H9 (cell line): ENCODE measurements at regions not wholly inside any gene's neighbourhood (a gene's known extent, or its start where the extent isn't known, plus 50 kb on each side); places are given as distances from the start of the nearest gene placed in this dataset.

Experiments
- DNase-seq: peaks from one replicate; pipeline ENCODE4 v3.0.0-alpha.2; 2017
- H2AFZ ChIP-seq: one replicate; pipeline ENCODE4 v1.6.1; 2013; ENCODE audit warnings: mild to moderate bottlenecking, low read length, control low read depth, moderate library complexity
- H2AK5ac ChIP-seq: 2 replicates; pipeline ENCODE4 v1.6.1; 2013; ENCODE audit warnings: low read length, control low read depth, mixed read lengths; ENCODE audit not compliant: insufficient read length
- H2BK120ac ChIP-seq: one replicate; pipeline ENCODE4 v1.6.1; 2013; ENCODE audit warnings: low read depth, mild to moderate bottlenecking, low read length, control low read depth, inconsistent platforms; ENCODE audit not compliant: poor library complexity, severe bottlenecking
- H2BK12ac ChIP-seq: 2 replicates; pipeline ENCODE4 v1.6.1; 2013; ENCODE audit warnings: low read length, control low read depth, mixed read lengths, low read depth; ENCODE audit not compliant: insufficient read length
- H2BK15ac ChIP-seq: 2 replicates; pipeline ENCODE4 v1.6.1; 2013; ENCODE audit warnings: low read depth, low read length, control low read depth
- H2BK20ac ChIP-seq: one replicate; pipeline ENCODE4 v1.6.1; 2013; ENCODE audit warnings: low read depth, mild to moderate bottlenecking, low read length, control low read depth, inconsistent platforms; ENCODE audit not compliant: poor library complexity, severe bottlenecking
- H2BK5ac ChIP-seq: 2 replicates; pipeline ENCODE4 v1.6.1; 2013; ENCODE audit warnings: low read length, control low read depth, mixed read lengths; ENCODE audit not compliant: insufficient read length
- H3K14ac ChIP-seq: 2 replicates; pipeline ENCODE4 v1.6.1; 2013; ENCODE audit warnings: low read length, control low read depth; ENCODE audit not compliant: insufficient read depth
- H3K18ac ChIP-seq: 2 replicates; pipeline ENCODE4 v1.6.1; 2013; ENCODE audit warnings: low read depth, mild to moderate bottlenecking, mixed read lengths, low read length, control low read depth; ENCODE audit not compliant: insufficient read length
- H3K23ac ChIP-seq: 2 replicates; pipeline ENCODE4 v1.6.1; 2013; ENCODE audit warnings: low read length, control low read depth, mixed read lengths, low read depth; ENCODE audit not compliant: insufficient read length
- H3K23me2 ChIP-seq: 2 replicates; pipeline ENCODE4 v1.6.1; 2013; ENCODE audit warnings: low read depth, mild to moderate bottlenecking, mixed read lengths, low read length, control low read depth; ENCODE audit not compliant: insufficient read length, poor library complexity, severe bottlenecking
- H3K27ac ChIP-seq: 2 replicates; pipeline ENCODE4 v1.5.1; 2013; ENCODE audit warnings: low read length, control low read depth, mixed read lengths, low read depth; ENCODE audit not compliant: insufficient read length
- H3K27me3 ChIP-seq: 2 replicates; pipeline ENCODE4 v1.6.1; 2013; ENCODE audit warnings: low read length, control low read depth, inconsistent platforms; ENCODE audit not compliant: insufficient read depth
- H3K4ac ChIP-seq: 2 replicates; pipeline ENCODE4 v1.6.1; 2013; ENCODE audit warnings: low read depth, mild to moderate bottlenecking, control low read depth, inconsistent platforms, low read length, moderate library complexity
- H3K4me1 ChIP-seq: 2 replicates; pipeline ENCODE4 v1.6.1; 2013; ENCODE audit warnings: low read length, control low read depth, inconsistent platforms; ENCODE audit not compliant: insufficient read depth
- H3K4me2 ChIP-seq: 2 replicates; pipeline ENCODE4 v1.6.1; 2013; ENCODE audit warnings: low read length, control low read depth, mixed read lengths; ENCODE audit not compliant: insufficient read length, insufficient read depth
- H3K56ac ChIP-seq: 2 replicates; pipeline ENCODE4 v1.6.1; 2013; ENCODE audit warnings: low read depth, mild to moderate bottlenecking, mixed read lengths, low read length, control low read depth; ENCODE audit not compliant: insufficient read length
- H3K79me1 ChIP-seq: 2 replicates; pipeline ENCODE4 v1.6.1; 2013; ENCODE audit warnings: low read depth, mild to moderate bottlenecking, moderate library complexity, low read length, control low read depth, inconsistent platforms; ENCODE audit not compliant: insufficient read depth, poor library complexity, severe bottlenecking
- H3K79me2 ChIP-seq: 2 replicates; pipeline ENCODE4 v1.6.1; 2013; ENCODE audit warnings: low read length, control low read depth, inconsistent platforms; ENCODE audit not compliant: insufficient read depth
- H3K9ac ChIP-seq: 2 replicates; pipeline ENCODE4 v1.6.1; 2013; ENCODE audit warnings: low read length, control low read depth, mixed read lengths; ENCODE audit not compliant: insufficient read length; ENCODE audit errors: extremely low read depth
- H3K9me3 ChIP-seq: one replicate; pipeline ENCODE4 v1.6.1; 2013; ENCODE audit warnings: low read depth, low read length, inconsistent platforms; ENCODE audit not compliant: control insufficient read depth
- H3T11ph ChIP-seq: one replicate; pipeline ENCODE4 v1.6.1; 2013; ENCODE audit warnings: mild to moderate bottlenecking, low read length, control low read depth, inconsistent platforms
- H4K20me1 ChIP-seq: one replicate; pipeline ENCODE4 v1.6.1; 2013; ENCODE audit not compliant: control insufficient read depth, insufficient read length, insufficient read depth
- H4K5ac ChIP-seq: 2 replicates; pipeline ENCODE4 v1.6.1; 2013; ENCODE audit warnings: low read depth, mild to moderate bottlenecking, mixed read lengths, low read length, control low read depth; ENCODE audit not compliant: insufficient read length
- H4K8ac ChIP-seq: replicated peaks from 2 replicates; pipeline ENCODE4 v1.6.1; 2013; ENCODE audit warnings: low read length, control low read depth, mixed read lengths, low read depth; ENCODE audit not compliant: insufficient read length
- H4K91ac ChIP-seq: 2 replicates; pipeline ENCODE4 v1.6.1; 2013; ENCODE audit warnings: low read depth, mild to moderate bottlenecking, moderate library complexity, mixed read lengths, low read length, control low read depth; ENCODE audit not compliant: insufficient read length
- H3K27ac Mint-ChIP-seq, 3 experiments: 2 replicates in 2 of 3; 3 replicates in 1 of 3; pipeline ENCODE4 v1.8.0; 2020 to 2021; ENCODE audit warnings: mixed read lengths in 3 of 3, mild to moderate bottlenecking in 1 of 3, moderate library complexity in 1 of 3
- H3K27me3 Mint-ChIP-seq: 2 replicates; pipeline ENCODE4 v1.8.0; 2021; ENCODE audit warnings: low read depth, mild to moderate bottlenecking, moderate library complexity, mixed read lengths
- H3K36me3 Mint-ChIP-seq, 3 experiments: 2 replicates in 2 of 3; 3 replicates in 1 of 3; pipeline ENCODE4 v1.8.0; 2020 to 2021; ENCODE audit warnings: low read depth in 3 of 3, mixed read lengths in 3 of 3; ENCODE audit not compliant: insufficient read depth in 1 of 3
- H3K4me1 Mint-ChIP-seq, 2 experiments: 2 replicates each; pipeline ENCODE4 v1.8.0; 2020; ENCODE audit warnings: mixed read lengths in 2 of 2
- H3K4me3 Mint-ChIP-seq, 2 experiments: 2 replicates in 1 of 2; 3 replicates in 1 of 2; pipeline ENCODE4 v1.8.0; 2020 to 2021; ENCODE audit warnings: mild to moderate bottlenecking in 2 of 2, mixed read lengths in 2 of 2, moderate library complexity in 1 of 2
- H3K9me3 Mint-ChIP-seq, 2 experiments: 2 replicates in 1 of 2; 3 replicates in 1 of 2; pipeline ENCODE4 v1.8.0; 2020; ENCODE audit warnings: mild to moderate bottlenecking in 2 of 2, mixed read lengths in 2 of 2, moderate library complexity in 1 of 2
- WGBS: extraction: QIAGEN DNeasy Blood & Tissue Kit; methylation state at CpG from one replicate; pipeline ENCODE4 v1.1.7; 2013; ENCODE audit warnings: missing lambda C conversion rate, low lambda C conversion rate, mixed read lengths; ENCODE audit not compliant: insufficient read length; ENCODE audit errors: extremely low coverage; 5-methylcytosine and 5-hydroxymethylcytosine counted together
- TF ChIP-seq, protein P1 (sequence below): fragments of 200-600 bp; sonication (generic); conservative IDR thresholded peaks from 3 replicates; pipeline ENCODE4 v1.8.0; 2021; ENCODE audit warnings: antibody characterized with exemption, mild to moderate bottlenecking

- Mint-ChIP-seq H3K27ac (no peak overlapping the region), H3K9me3 (peaks cover 0 to 3% of the 10 kb centered on the region in 2 experiments; a peak in 1 of 5 replicates), H3K36me3 (0 out of 7 replicates have a peak, but pooled peaks cover 0 to 3% (median 0%) of the 10 kb centered on the region in 3 experiments), H3K27me3 (no peaks in the 10 kb centered on the region), H3K4me3 (no peak overlapping the region), H3K4me1 (peaks cover 0 to 4% of the 10 kb centered on the region in 2 experiments; a peak in 2 of 4 replicates)
- Histone ChIP-seq H2BK15ac (no peak overlapping the region), H3K4me2 (no peak overlapping the region), H3K14ac (no peak overlapping the region), H2AK5ac (no peak overlapping the region), H3K9ac (no peak overlapping the region), H3K79me1 (no peaks in the 10 kb centered on the region), H3T11ph (no peak overlapping the region), H4K91ac (no peak overlapping the region), H3K9me3 (no peaks in the 10 kb centered on the region), H3K4me1 (no peaks in the 10 kb centered on the region), H3K4ac (no peak overlapping the region), H2BK12ac (no peak overlapping the region), H2BK5ac (no peak overlapping the region), H3K23ac (no peak overlapping the region), H3K79me2 (no peaks in the 10 kb centered on the region), H2BK20ac (no peak overlapping the region), H4K8ac (no peak overlapping the region), H3K27ac (no peak overlapping the region), H4K5ac (no peak overlapping the region), H4K20me1 (no peaks in the 10 kb centered on the region), H3K27me3 (no peaks in the 10 kb centered on the region), H3K56ac (no peak overlapping the region), H2BK120ac (no peak overlapping the region), H2AFZ (no peak overlapping the region), H3K18ac (no peak overlapping the region), H3K23me2 (no peaks in the 10 kb centered on the region)
- WGBS = no CpG with 5 or more reads among the region's 3 CpGs
- TF ChIP-seq, protein P1, sequence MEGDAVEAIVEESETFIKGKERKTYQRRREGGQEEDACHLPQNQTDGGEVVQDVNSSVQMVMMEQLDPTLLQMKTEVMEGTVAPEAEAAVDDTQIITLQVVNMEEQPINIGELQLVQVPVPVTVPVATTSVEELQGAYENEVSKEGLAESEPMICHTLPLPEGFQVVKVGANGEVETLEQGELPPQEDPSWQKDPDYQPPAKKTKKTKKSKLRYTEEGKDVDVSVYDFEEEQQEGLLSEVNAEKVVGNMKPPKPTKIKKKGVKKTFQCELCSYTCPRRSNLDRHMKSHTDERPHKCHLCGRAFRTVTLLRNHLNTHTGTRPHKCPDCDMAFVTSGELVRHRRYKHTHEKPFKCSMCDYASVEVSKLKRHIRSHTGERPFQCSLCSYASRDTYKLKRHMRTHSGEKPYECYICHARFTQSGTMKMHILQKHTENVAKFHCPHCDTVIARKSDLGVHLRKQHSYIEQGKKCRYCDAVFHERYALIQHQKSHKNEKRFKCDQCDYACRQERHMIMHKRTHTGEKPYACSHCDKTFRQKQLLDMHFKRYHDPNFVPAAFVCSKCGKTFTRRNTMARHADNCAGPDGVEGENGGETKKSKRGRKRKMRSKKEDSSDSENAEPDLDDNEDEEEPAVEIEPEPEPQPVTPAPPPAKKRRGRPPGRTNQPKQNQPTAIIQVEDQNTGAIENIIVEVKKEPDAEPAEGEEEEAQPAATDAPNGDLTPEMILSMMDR = no peak
- no peak for DNase-seq
These were observed 337.4 kb downstream of the CRPPA start for GRCh38 chr7:16083931-16084330.
